KMS-11 (cell line): ENCODE measurements at regions not wholly inside any gene's neighbourhood (a gene's known extent, or its start where the extent isn't known, plus 50 kb on each side); places are given as distances from the start of the nearest gene placed in this dataset.

Experiments
- H2AFZ ChIP-seq: fragments of 200-600 bp; sonication (generic); 2 replicates; pipeline ENCODE4 v1.6.1; 2016; ENCODE audit warnings: antibody characterized with exemption, mixed run types, low read depth
- H3K27ac ChIP-seq: fragments of 200-600 bp; sonication (generic); 2 replicates; pipeline ENCODE4 v1.6.1; 2016; ENCODE audit warnings: mild to moderate bottlenecking, mixed run types
- H3K27me3 ChIP-seq: fragments of 200-600 bp; sonication (generic); 2 replicates; pipeline ENCODE4 v1.6.1; 2017; ENCODE audit warnings: mild to moderate bottlenecking, low read depth, mixed run types, moderate library complexity; ENCODE audit not compliant: insufficient read depth
- H3K36me3 ChIP-seq: fragments of 200-600 bp; sonication (generic); 2 replicates; pipeline ENCODE4 v1.6.1; 2017; ENCODE audit warnings: mild to moderate bottlenecking, mixed run types; ENCODE audit not compliant: insufficient read depth
- H3K4me1 ChIP-seq: fragments of 200-600 bp; sonication (generic); 2 replicates; pipeline ENCODE4 v1.6.1; 2016; ENCODE audit warnings: mild to moderate bottlenecking, low read depth, mixed run types; ENCODE audit not compliant: poor library complexity, severe bottlenecking
- H3K4me2 ChIP-seq: fragments of 200-600 bp; sonication (generic); 2 replicates; pipeline ENCODE4 v1.7.0; 2016; ENCODE audit warnings: mild to moderate bottlenecking, mixed run types
- H3K4me3 ChIP-seq: fragments of 200-600 bp; sonication (generic); IDR thresholded peaks from 2 replicates; pipeline ENCODE4 v1.6.1; 2017; ENCODE audit warnings: low read depth, low read length, mixed read lengths; ENCODE audit not compliant: insufficient read depth
- H3K79me2 ChIP-seq: fragments of 200-600 bp; sonication (generic); 2 replicates; pipeline ENCODE4 v1.6.1; 2016; ENCODE audit warnings: low read depth, mixed run types; ENCODE audit not compliant: insufficient read depth
- H3K9ac ChIP-seq: fragments of 200-600 bp; sonication (generic); 2 replicates; pipeline ENCODE4 v1.6.1; 2016; ENCODE audit warnings: mild to moderate bottlenecking, mixed run types
- H4K20me1 ChIP-seq: fragments of 200-600 bp; sonication (generic); 2 replicates; pipeline ENCODE4 v1.6.1; 2016; ENCODE audit warnings: mild to moderate bottlenecking, mixed run types; ENCODE audit not compliant: insufficient read depth
- TF ChIP-seq, protein P1 (sequence below): fragments of 200-600 bp; sonication (generic); conservative IDR thresholded peaks from 2 replicates; pipeline ENCODE4 v1.6.1; 2017; ENCODE audit warnings: low read depth, mild to moderate bottlenecking, antibody characterized with exemption, low read length, moderate library complexity, mixed read lengths

DNA sequence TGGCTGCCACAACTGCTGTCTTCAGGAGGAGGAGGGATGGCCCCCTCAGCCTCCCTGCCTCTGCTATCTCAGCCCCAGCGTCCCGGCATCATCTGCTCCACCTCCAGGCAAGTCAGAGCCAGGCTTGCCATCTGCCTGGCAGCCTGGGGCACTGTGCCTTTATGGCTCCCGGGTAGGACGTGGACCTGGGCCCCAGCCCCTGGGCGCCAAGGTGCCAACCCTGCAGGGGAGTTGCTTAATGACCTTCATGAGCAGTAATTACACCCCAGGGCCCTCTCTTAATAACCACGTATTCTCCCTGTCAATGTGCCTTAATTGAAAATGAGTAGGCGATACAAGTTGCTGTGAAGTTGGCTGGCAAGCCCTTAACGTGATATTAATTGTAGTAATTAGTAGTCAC is 122.1 kb upstream of the MLN start:
- H3K4me1 ChIP-seq = no peaks in the 10 kb centered on the region
- no peaks in the 10 kb centered on the region for H4K20me1 ChIP-seq
- H3K27me3 ChIP-seq = peaks cover 68% of the 10 kb centered on the region
- H3K27ac ChIP-seq = no peak overlapping the region
- TF ChIP-seq, protein P1, sequence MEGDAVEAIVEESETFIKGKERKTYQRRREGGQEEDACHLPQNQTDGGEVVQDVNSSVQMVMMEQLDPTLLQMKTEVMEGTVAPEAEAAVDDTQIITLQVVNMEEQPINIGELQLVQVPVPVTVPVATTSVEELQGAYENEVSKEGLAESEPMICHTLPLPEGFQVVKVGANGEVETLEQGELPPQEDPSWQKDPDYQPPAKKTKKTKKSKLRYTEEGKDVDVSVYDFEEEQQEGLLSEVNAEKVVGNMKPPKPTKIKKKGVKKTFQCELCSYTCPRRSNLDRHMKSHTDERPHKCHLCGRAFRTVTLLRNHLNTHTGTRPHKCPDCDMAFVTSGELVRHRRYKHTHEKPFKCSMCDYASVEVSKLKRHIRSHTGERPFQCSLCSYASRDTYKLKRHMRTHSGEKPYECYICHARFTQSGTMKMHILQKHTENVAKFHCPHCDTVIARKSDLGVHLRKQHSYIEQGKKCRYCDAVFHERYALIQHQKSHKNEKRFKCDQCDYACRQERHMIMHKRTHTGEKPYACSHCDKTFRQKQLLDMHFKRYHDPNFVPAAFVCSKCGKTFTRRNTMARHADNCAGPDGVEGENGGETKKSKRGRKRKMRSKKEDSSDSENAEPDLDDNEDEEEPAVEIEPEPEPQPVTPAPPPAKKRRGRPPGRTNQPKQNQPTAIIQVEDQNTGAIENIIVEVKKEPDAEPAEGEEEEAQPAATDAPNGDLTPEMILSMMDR = no peak
- no peak overlapping the region for H3K4me3 ChIP-seq
- no peak overlapping the region for H3K4me2 ChIP-seq
- H2AFZ ChIP-seq = no peak overlapping the region
- H3K9ac ChIP-seq = no peak overlapping the region
- H3K36me3 ChIP-seq = no peaks in the 10 kb centered on the region
- no peaks in the 10 kb centered on the region for H3K79me2 ChIP-seq

DNA sequence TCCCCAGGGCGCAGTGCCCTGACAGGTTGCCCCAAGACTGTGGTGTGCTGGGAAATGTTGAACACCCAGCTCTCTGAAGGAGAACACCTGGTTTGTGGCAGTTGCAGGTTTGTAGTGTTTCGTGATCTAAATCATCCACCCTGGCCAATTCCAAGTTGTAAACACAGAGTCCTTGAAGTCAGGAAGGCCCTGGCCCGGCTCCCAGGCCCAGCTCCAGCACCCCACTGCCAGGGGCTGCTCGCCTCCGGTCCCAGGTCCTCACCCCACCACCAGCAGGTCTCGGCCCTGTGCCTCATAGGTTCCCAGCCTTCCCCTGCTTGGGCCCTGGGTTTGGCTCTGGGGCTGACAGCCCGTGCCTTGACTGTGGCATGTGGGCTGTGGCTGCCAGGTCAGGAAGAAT is 121.4 kb upstream of the MLN start:
- peaks cover 67% of the 10 kb centered on the region for H3K27me3 ChIP-seq
- H3K9ac ChIP-seq = no peak overlapping the region
- no peaks in the 10 kb centered on the region for H3K79me2 ChIP-seq
- H4K20me1 ChIP-seq = no peaks in the 10 kb centered on the region
- H3K4me3 ChIP-seq = no peak overlapping the region
- no peak overlapping the region for H2AFZ ChIP-seq
- TF ChIP-seq, protein P1 = no peak
- no peak overlapping the region for H3K4me2 ChIP-seq
- H3K4me1 ChIP-seq = no peaks in the 10 kb centered on the region
- no peaks in the 10 kb centered on the region for H3K36me3 ChIP-seq
- no peak overlapping the region for H3K27ac ChIP-seq

DNA sequence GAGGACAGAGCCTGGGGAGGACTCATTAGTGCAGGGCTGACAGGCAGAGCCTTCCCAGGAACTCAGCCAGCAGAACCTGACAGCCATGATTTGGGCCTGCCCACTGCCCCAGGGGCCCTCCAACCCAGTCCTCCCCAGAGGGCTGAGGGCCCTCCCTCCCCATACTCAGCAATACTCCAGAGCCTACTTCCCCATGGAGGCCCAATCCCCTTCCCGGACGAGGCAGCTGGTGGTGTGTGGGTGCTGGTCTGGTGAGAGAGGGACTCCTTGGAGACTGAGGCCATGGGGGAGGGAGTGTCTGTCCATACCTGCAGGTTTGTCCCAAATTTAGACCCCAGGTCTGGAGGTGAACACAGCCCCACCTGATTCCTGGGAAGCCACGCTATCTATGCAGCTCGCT is 120.9 kb upstream of the MLN start:
- no peak overlapping the region for H3K9ac ChIP-seq
- TF ChIP-seq, protein P1 = no peak
- no peak overlapping the region for H3K4me2 ChIP-seq
- H3K4me1 ChIP-seq = no peaks in the 10 kb centered on the region
- no peak overlapping the region for H3K27ac ChIP-seq
- no peak overlapping the region for H2AFZ ChIP-seq
- H3K36me3 ChIP-seq = no peaks in the 10 kb centered on the region
- H4K20me1 ChIP-seq = no peaks in the 10 kb centered on the region
- peaks cover 70% of the 10 kb centered on the region for H3K27me3 ChIP-seq
- H3K4me3 ChIP-seq = no peak overlapping the region
- H3K79me2 ChIP-seq = no peaks in the 10 kb centered on the region

DNA sequence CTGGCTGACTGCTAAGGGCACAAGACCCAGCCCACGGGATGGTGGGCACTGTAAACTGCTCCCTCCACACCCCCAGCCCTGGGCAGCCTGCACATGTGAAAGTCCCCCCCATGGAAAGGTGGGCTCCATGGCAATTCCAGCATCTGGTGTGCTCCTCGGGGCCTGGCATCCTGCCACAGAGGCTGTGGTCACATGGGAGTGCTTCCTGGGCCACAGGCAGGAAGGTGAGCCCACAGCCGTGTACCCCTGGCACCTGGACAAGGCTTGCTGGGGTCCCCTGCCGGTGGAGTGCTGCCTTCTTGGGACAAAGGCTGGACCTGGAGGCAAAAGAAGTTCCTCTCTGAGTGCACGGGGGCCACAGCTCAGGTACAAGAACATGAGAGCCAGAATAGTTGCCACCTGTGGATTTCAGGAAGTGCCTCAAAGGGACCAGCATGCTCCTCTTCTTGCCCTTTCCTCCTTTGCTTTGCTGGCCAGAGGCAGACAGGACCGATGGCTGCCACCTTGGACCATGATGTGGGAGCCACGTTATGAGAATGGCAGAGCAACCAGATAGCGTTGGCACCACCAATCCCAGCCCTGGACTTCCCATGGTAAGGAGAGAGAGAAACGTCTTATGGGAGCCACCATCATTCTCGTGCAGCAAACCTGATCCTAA is 120.2 kb upstream of the MLN start:
- no peak overlapping the region for H3K9ac ChIP-seq
- no peak overlapping the region for H3K27ac ChIP-seq
- H3K4me1 ChIP-seq = no peaks in the 10 kb centered on the region
- TF ChIP-seq, protein P1 = no peak
- peaks cover 68% of the 10 kb centered on the region for H3K27me3 ChIP-seq
- H3K36me3 ChIP-seq = no peaks in the 10 kb centered on the region
- H3K4me3 ChIP-seq = no peak overlapping the region
- no peak overlapping the region for H3K4me2 ChIP-seq
- H4K20me1 ChIP-seq = no peaks in the 10 kb centered on the region
- no peaks in the 10 kb centered on the region for H3K79me2 ChIP-seq
- H2AFZ ChIP-seq = no peak overlapping the region
